Smooth muscle cell (in vitro differentiated cells): ENCODE measurements at regions not wholly inside any gene's neighbourhood (a gene's known extent, or its start where the extent isn't known, plus 50 kb on each side); places are given as distances from the start of the nearest gene placed in this dataset.
"Not testable (repeated sequence)": the region's sequence is repeated elsewhere in the genome, so short reads cannot be mapped to it uniquely, and the experiment has no call there.

ENCODE experiments used
- DNase-seq: peaks from one replicate; lab custom pipeline; 2025; ENCODE audit not compliant: unreplicated experiment; lab: John Stamatoyannopoulos, UW
- H2AFZ ChIP-seq: fragments of 200-600 bp; sonication (generic); 2 replicates; pipeline ENCODE4 v1.6.0; 2016; ENCODE audit warnings: antibody characterized with exemption, low read depth, mild to moderate bottlenecking
- H3F3A ChIP-seq: fragments of 200-600 bp; sonication (generic); 2 replicates; pipeline ENCODE4 v1.6.0; 2017; ENCODE audit warnings: antibody characterized with exemption, low read depth
- H3K27ac ChIP-seq: fragments of 200-600 bp; sonication (generic); 2 replicates; pipeline ENCODE4 v1.5.1; 2016; ENCODE audit warnings: low read depth, mild to moderate bottlenecking
- H3K27me3 ChIP-seq: fragments of 200-600 bp; sonication (generic); 2 replicates; pipeline ENCODE4 v1.6.1; 2016; ENCODE audit warnings: low read depth, mild to moderate bottlenecking
- H3K36me3 ChIP-seq: fragments of 200-600 bp; sonication (generic); 2 replicates; pipeline ENCODE4 v1.5.1; 2016; ENCODE audit warnings: low read depth
- H3K4me1 ChIP-seq: fragments of 200-600 bp; sonication (generic); 2 replicates; pipeline ENCODE4 v1.5.1; 2016; ENCODE audit warnings: low read depth
- H3K4me2 ChIP-seq: fragments of 200-600 bp; sonication (generic); 2 replicates; pipeline ENCODE4 v1.6.0; 2016; ENCODE audit warnings: mild to moderate bottlenecking
- H3K4me3 ChIP-seq: fragments of 200-600 bp; sonication (generic); 2 replicates; pipeline ENCODE4 v1.5.1; 2016; ENCODE audit warnings: mild to moderate bottlenecking
- H3K79me2 ChIP-seq: fragments of 200-600 bp; sonication (generic); 2 replicates; pipeline ENCODE4 v1.6.0; 2016; ENCODE audit warnings: low read depth, mild to moderate bottlenecking
- H3K9ac ChIP-seq: fragments of 200-600 bp; sonication (generic); 2 replicates; pipeline ENCODE4 v1.6.0; 2016; ENCODE audit warnings: low read depth
- H3K9me3 ChIP-seq: fragments of 200-600 bp; sonication (generic); replicated peaks from 2 replicates; pipeline ENCODE4 v1.5.1; 2016; ENCODE audit warnings: low read depth
- H4K20me1 ChIP-seq: fragments of 200-600 bp; sonication (generic); 2 replicates; pipeline ENCODE4 v1.6.0; 2016; ENCODE audit warnings: low read depth
- WGBS: methylation state at CpG from one replicate; pipeline ENCODE4 v1.1.7; 2016; ENCODE audit warnings: low lambda C conversion rate; 5-methylcytosine and 5-hydroxymethylcytosine counted together
- TF ChIP-seq, protein P1 (sequence below): fragments of 200-600 bp; sonication (generic); IDR thresholded peaks from 2 replicates; pipeline ENCODE4 v1.5.1; 2017; ENCODE audit warnings: borderline replicate concordance, mild to moderate bottlenecking, antibody characterized with exemption; ENCODE audit not compliant: insufficient read depth, poor library complexity, severe bottlenecking

DNA sequence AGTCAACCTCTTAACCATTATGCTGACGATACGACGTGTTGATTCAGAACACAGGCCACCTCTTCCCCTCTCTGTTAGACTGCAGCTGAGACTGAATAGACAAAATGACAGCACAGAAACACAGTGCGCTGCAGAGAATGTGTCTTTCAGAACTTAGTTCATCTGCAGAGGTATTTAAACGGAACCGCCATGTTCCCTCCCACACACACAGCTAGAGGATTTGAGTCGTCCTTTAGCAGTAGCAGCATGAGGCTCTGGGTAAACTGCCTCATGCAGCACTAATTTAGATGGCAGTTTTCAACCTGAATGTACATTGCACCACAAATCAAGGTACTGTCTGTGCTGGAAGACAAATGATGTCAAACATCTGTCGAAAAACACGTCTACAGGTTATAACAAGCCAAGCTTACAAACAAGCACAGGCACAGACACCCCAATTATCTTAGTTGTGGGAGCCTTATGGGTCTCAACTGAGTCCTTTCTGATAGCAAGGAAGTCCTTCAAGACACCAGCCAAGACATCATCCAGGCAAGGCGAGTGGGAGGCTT lies 76.6 kb upstream of the LRRC4C start:
- H2AFZ ChIP-seq = no peak overlapping the region

DNA sequence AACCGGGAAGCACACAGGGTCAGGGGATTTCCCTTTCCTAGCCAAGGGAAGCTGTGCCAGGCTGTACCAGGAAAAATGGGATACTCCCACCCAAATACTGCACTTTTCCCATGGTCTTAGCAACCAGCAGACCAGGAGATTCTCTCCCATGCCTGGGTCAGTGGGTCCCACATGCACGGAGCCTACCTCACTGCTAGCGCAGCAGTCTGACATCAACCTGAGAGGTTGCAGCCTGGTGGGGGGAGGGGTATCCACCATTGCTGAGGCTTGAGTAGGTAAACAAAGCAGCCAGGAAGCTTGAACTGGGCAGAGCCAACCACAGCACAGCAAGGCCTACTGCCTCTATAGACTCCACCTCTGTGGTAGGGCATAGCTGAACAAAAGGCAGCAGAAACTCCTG lies 85.5 kb upstream of the LRRC4C start:
- not testable (repeated sequence) for H3K4me3 ChIP-seq, H3K4me1 ChIP-seq, H3F3A ChIP-seq, DNase-seq, H3K36me3 ChIP-seq, H3K27ac ChIP-seq, H3K9me3 ChIP-seq, H3K9ac ChIP-seq, H3K4me2 ChIP-seq, H3K79me2 ChIP-seq, H2AFZ ChIP-seq, H4K20me1 ChIP-seq
- 95% methylated on average over 3 of the region's 3 CpGs for WGBS
- H3K27me3 ChIP-seq = peaks cover 14% of the 10 kb centered on the region

More for the DNA sequence above, 76.6 kb upstream of the LRRC4C start:
- H3K27ac ChIP-seq = no peak overlapping the region
- no peaks in the 10 kb centered on the region for H3K4me1 ChIP-seq
- H3F3A ChIP-seq = peaks cover 8% of the 10 kb centered on the region
- no peaks in the 10 kb centered on the region for H3K79me2 ChIP-seq
- peaks cover 33% of the 10 kb centered on the region for H3K27me3 ChIP-seq
- H3K4me2 ChIP-seq = no peak overlapping the region
- no peak overlapping the region for H3K4me3 ChIP-seq
- no peaks in the 10 kb centered on the region for H3K9me3 ChIP-seq
- no peaks in the 10 kb centered on the region for H4K20me1 ChIP-seq
- H3K9ac ChIP-seq = no peak overlapping the region
- 75% methylated on average over 10 of the region's 10 CpGs for WGBS
- TF ChIP-seq, protein P1, sequence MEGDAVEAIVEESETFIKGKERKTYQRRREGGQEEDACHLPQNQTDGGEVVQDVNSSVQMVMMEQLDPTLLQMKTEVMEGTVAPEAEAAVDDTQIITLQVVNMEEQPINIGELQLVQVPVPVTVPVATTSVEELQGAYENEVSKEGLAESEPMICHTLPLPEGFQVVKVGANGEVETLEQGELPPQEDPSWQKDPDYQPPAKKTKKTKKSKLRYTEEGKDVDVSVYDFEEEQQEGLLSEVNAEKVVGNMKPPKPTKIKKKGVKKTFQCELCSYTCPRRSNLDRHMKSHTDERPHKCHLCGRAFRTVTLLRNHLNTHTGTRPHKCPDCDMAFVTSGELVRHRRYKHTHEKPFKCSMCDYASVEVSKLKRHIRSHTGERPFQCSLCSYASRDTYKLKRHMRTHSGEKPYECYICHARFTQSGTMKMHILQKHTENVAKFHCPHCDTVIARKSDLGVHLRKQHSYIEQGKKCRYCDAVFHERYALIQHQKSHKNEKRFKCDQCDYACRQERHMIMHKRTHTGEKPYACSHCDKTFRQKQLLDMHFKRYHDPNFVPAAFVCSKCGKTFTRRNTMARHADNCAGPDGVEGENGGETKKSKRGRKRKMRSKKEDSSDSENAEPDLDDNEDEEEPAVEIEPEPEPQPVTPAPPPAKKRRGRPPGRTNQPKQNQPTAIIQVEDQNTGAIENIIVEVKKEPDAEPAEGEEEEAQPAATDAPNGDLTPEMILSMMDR = no peak
- no peaks in the 10 kb centered on the region for H3K36me3 ChIP-seq
- no peak for DNase-seq

GRCh38 chr11:41578421-41579051 lies 119.1 kb upstream of the LRRC4C start:
- DNase-seq = no peak
- Histone ChIP-seq H3K27ac (no peak overlapping the region), H3K4me1 (no peaks in the 10 kb centered on the region), H3K27me3 (no peaks in the 10 kb centered on the region), H3F3A (no peaks in the 10 kb centered on the region), H3K9me3 (no peaks in the 10 kb centered on the region), H3K4me3 (no peak overlapping the region), H4K20me1 (no peaks in the 10 kb centered on the region), H3K4me2 (no peak overlapping the region), H3K36me3 (no peaks in the 10 kb centered on the region), H3K9ac (no peak overlapping the region), H3K79me2 (no peaks in the 10 kb centered on the region), H2AFZ (no peak overlapping the region)
- 80% methylated on average over 9 of the region's 9 CpGs for WGBS
- TF ChIP-seq, protein P1 = no peak

- Histone ChIP-seq H3K4me1 (no peaks in the 10 kb centered on the region), H3K27me3 (no peaks in the 10 kb centered on the region), H4K20me1 (no peaks in the 10 kb centered on the region), H2AFZ (no peak overlapping the region), H3K27ac (no peak overlapping the region), H3K36me3 (no peaks in the 10 kb centered on the region), H3K79me2 (no peaks in the 10 kb centered on the region), H3K4me3 (no peak overlapping the region), H3K9ac (no peak overlapping the region), H3K9me3 (no peaks in the 10 kb centered on the region), H3K4me2 (no peak overlapping the region), H3F3A (no peaks in the 10 kb centered on the region)
- DNase-seq = no peak
- WGBS = 82% methylated on average over 3 of the region's 3 CpGs
- TF ChIP-seq, protein P1 = no peak
These were observed 120.1 kb upstream of the LRRC4C start for GRCh38 chr11:41579546-41579945.
